Keratinocyte (primary cell): ENCODE measurements at regions not wholly inside any gene's neighbourhood (a gene's known extent, or its start where the extent isn't known, plus 50 kb on each side); places are given as distances from the start of the nearest gene placed in this dataset.
"Not testable (repeated sequence)": the region's sequence is repeated elsewhere in the genome, so short reads cannot be mapped to it uniquely, and the experiment has no call there.

Experiments
- DNase-seq: peaks from one replicate; pipeline ENCODE4 v3.0.0-alpha.2; 2011; ENCODE audit warnings: low read depth, missing footprints, low spot score
- FAIRE-seq: peaks from 2 replicates; lab custom pipeline; 2011; peaks lifted over from hg19 to GRCh38; lab: Jason Lieb, UNC
- H2AFZ ChIP-seq: 2 replicates; pipeline ENCODE4 v1.6.0; 2012; ENCODE audit warnings: low read length, control low read depth, inconsistent platforms; ENCODE audit not compliant: control insufficient read depth
- H3K27ac ChIP-seq: 2 replicates; pipeline ENCODE4 v1.5.1; 2011; ENCODE audit warnings: low read length; ENCODE audit not compliant: control insufficient read depth, insufficient read depth
- H3K27me3 ChIP-seq: 3 replicates; pipeline ENCODE4 v1.6.0; 2011; ENCODE audit warnings: low read length; ENCODE audit not compliant: control insufficient read depth, insufficient read depth; ENCODE audit errors: extremely low read depth
- H3K36me3 ChIP-seq, 2 experiments: 2 replicates in 1 of 2; 3 replicates in 1 of 2; pipeline ENCODE4 v1.5.1; 2011; ENCODE audit warnings: low read length in 2 of 2, mild to moderate bottlenecking in 1 of 2; ENCODE audit not compliant: control insufficient read depth in 2 of 2, insufficient read depth in 2 of 2; ENCODE audit errors: extremely low read depth in 1 of 2
- H3K4me1 ChIP-seq: 3 replicates; pipeline ENCODE4 v1.5.1; 2011; ENCODE audit warnings: low read length; ENCODE audit not compliant: control insufficient read depth, insufficient read depth; ENCODE audit errors: extremely low read depth
- H3K4me2 ChIP-seq: 3 replicates; pipeline ENCODE4 v1.6.0; 2011; ENCODE audit warnings: low read depth, low read length; ENCODE audit not compliant: control insufficient read depth, insufficient read depth; ENCODE audit errors: extremely low read depth
- H3K4me3 ChIP-seq, 3 experiments: fragments of 200-600 bp in 1 of 3; sonication (generic) in 1 of 3; 2 replicates in 2 of 3; 3 replicates in 1 of 3; pipeline ENCODE4 v1.5.1; 2011 to 2016; ENCODE audit warnings: low read length in 3 of 3, mild to moderate bottlenecking in 3 of 3, control low read depth in 2 of 3, inconsistent platforms in 1 of 3, low read depth in 1 of 3, mixed read lengths in 1 of 3, mixed run types in 1 of 3, moderate library complexity in 1 of 3; ENCODE audit not compliant: control insufficient read depth in 2 of 3, insufficient read depth in 2 of 3; ENCODE audit errors: extremely low read depth in 1 of 3
- H3K79me2 ChIP-seq: 2 replicates; pipeline ENCODE4 v1.6.0; 2012; ENCODE audit warnings: low read length; ENCODE audit not compliant: control insufficient read depth, insufficient read depth
- H3K9ac ChIP-seq: 3 replicates; pipeline ENCODE4 v1.6.0; 2011; ENCODE audit warnings: low read length; ENCODE audit not compliant: control insufficient read depth, insufficient read depth; ENCODE audit errors: extremely low read depth
- H3K9me1 ChIP-seq: 3 replicates; pipeline ENCODE4 v1.6.0; 2011; ENCODE audit warnings: low read length; ENCODE audit not compliant: control insufficient read depth, insufficient read depth; ENCODE audit errors: extremely low read depth
- H3K9me3 ChIP-seq: 2 replicates; pipeline ENCODE4 v1.5.1; 2012; ENCODE audit warnings: low read depth, low read length; ENCODE audit not compliant: control insufficient read depth
- H4K20me1 ChIP-seq: 3 replicates; pipeline ENCODE4 v1.6.0; 2011; ENCODE audit warnings: low read length; ENCODE audit not compliant: control insufficient read depth, insufficient read depth; ENCODE audit errors: extremely low read depth
- CTCF ChIP-seq, 3 experiments: IDR thresholded peaks in 1 of 3; conservative IDR thresholded peaks in 1 of 3; optimal IDR thresholded peaks in 1 of 3; 2 replicates in 2 of 3; 3 replicates in 1 of 3; pipeline versions ENCODE3 to v1.5.1; 2011; ENCODE audit warnings: low read length in 3 of 3, mild to moderate bottlenecking in 3 of 3, moderate library complexity in 2 of 3, control low read depth in 1 of 3, inconsistent platforms in 1 of 3; ENCODE audit not compliant: insufficient read depth in 2 of 3; ENCODE audit errors: extremely low read depth in 1 of 3
- EZH2 ChIP-seq: IDR thresholded peaks from one replicate; pipeline ENCODE4 v1.6.1; 2012; ENCODE audit warnings: inconsistent platforms, mild to moderate bottlenecking, low read length, moderate library complexity
- dilution Hi-C: fragments of 300-500 bp; cut with MboI; formaldehyde crosslinking; loops from one replicate; pipeline ENCODE4 v1.7.0; 2020; ENCODE audit warnings: low sequenced_read_pairs; ENCODE audit not compliant: extremely low pct_ligation_motif_present

GRCh38 chr6:104459543-104459942 lies 400.2 kb downstream of the HACE1 start:
- Histone ChIP-seq H3K9me1 (no peaks in the 10 kb centered on the region), H3K27ac (no peak overlapping the region), H2AFZ (no peak overlapping the region), H3K4me2 (no peak overlapping the region), H3K9me3 (no peaks in the 10 kb centered on the region), H3K27me3 (no peaks in the 10 kb centered on the region), H3K79me2 (no peaks in the 10 kb centered on the region), H3K4me1 (no peaks in the 10 kb centered on the region), H4K20me1 (no peaks in the 10 kb centered on the region), H3K36me3 (no peaks in the 10 kb centered on the region), H3K9ac (no peak overlapping the region), H3K4me3 (no peak overlapping the region)
- DNase-seq: no peak
- FAIRE-seq: no peak
- TF ChIP-seq CTCF (optimal IDR thresholded peaks at IDR 0.05 in 1 of 3, IDR thresholded peaks at IDR 0.05 in 1 of 3, conservative IDR thresholded peaks at IDR 0.05 in 1 of 3; ENCODE audit: extremely low read depth in 1 of 3, insufficient read depth in 2 of 3, low read length in 3 of 3): no peak
- TF ChIP-seq EZH2: no peak
- dilution Hi-C loops: no loop called here

GRCh38 chr6:104449918-104450317 lies 409.8 kb downstream of the HACE1 start:
- DNase-seq (no peak), FAIRE-seq (no peak)
- H3K4me1 ChIP-seq: no peaks in the 10 kb centered on the region
- no peaks in the 10 kb centered on the region for H3K36me3 ChIP-seq
- TF ChIP-seq CTCF (optimal IDR thresholded peaks at IDR 0.05 in 1 of 3, IDR thresholded peaks at IDR 0.05 in 1 of 3, conservative IDR thresholded peaks at IDR 0.05 in 1 of 3; ENCODE audit: extremely low read depth in 1 of 3, insufficient read depth in 2 of 3, low read length in 3 of 3) (no peak), EZH2 (no peak)
- H2AFZ ChIP-seq: no peak overlapping the region
- no peaks in the 10 kb centered on the region for H3K27me3 ChIP-seq
- no peaks in the 10 kb centered on the region for H3K9me1 ChIP-seq
- no peaks in the 10 kb centered on the region for H3K79me2 ChIP-seq
- no peaks in the 10 kb centered on the region for H4K20me1 ChIP-seq
- H3K4me2 ChIP-seq: no peak overlapping the region
- H3K9me3 ChIP-seq: no peaks in the 10 kb centered on the region
- H3K27ac ChIP-seq: no peak overlapping the region
- dilution Hi-C loops: no loop called here
- no peak overlapping the region for H3K9ac ChIP-seq
- H3K4me3 ChIP-seq: no peak overlapping the region

- H3K4me3 ChIP-seq, H3K9ac ChIP-seq, FAIRE-seq, H2AFZ ChIP-seq, H4K20me1 ChIP-seq, H3K4me1 ChIP-seq, H3K4me2 ChIP-seq, dilution Hi-C loops, H3K79me2 ChIP-seq, H3K27ac ChIP-seq, H3K9me3 ChIP-seq, H3K36me3 ChIP-seq, DNase-seq, H3K9me1 ChIP-seq, H3K27me3 ChIP-seq: not testable (repeated sequence)
These were observed 413.3 kb downstream of the HACE1 start for GRCh38 chr6:104446101-104447080.
